Breast epithelium (tissue), 4 donors: ENCODE measurements at regions not wholly inside any gene's neighbourhood (a gene's known extent, or its start where the extent isn't known, plus 50 kb on each side); places are given as distances from the start of the nearest gene placed in this dataset.

ENCODE experiments used
- DNase-seq, 2 donors: peaks; one replicate each; pipeline ENCODE4 v3.0.0-alpha.2; 2019; ENCODE audit warnings: low spot score in 2 of 2
- H3K27ac ChIP-seq, 2 donors: fragments of 200-600 bp; sonication (generic) in 1 of 2; one replicate each; pipeline ENCODE4 v1.5.1; 2016 to 2019; ENCODE audit warnings: mild to moderate bottlenecking in 1 of 2
- H3K27me3 ChIP-seq, 2 donors: fragments of 200-600 bp; sonication (generic) in 1 of 2; one replicate each; pipeline versions ENCODE4 v1.5.1 to v1.6.0; 2017 to 2019; ENCODE audit warnings: control low read depth in 1 of 2, mild to moderate bottlenecking in 1 of 2
- H3K36me3 ChIP-seq: fragments of 200-600 bp; one replicate; pipeline ENCODE4 v1.5.1; 2019
- H3K4me1 ChIP-seq, 2 donors: fragments of 200-600 bp; sonication (generic); one replicate each; pipeline ENCODE4 v1.5.1; 2016 to 2019; ENCODE audit warnings: control low read depth in 1 of 2
- H3K4me3 ChIP-seq, 3 donors: fragments of 200-600 bp; sonication (generic); 1 replicate in 2 of 3; 2 replicates in 1 of 3; pipeline ENCODE4 v1.5.1; 2016 to 2019; ENCODE audit warnings: mild to moderate bottlenecking in 3 of 3, moderate library complexity in 2 of 3
- H3K9me3 ChIP-seq, 2 donors: fragments of 200-600 bp; sonication (generic) in 1 of 2; one replicate each; pipeline ENCODE4 v1.5.1; 2016 to 2019; ENCODE audit warnings: control low read depth in 1 of 2
- POLR2A ChIP-seq: fragments of 450-650 bp; IDR thresholded peaks from one replicate; pipeline ENCODE4 v1.6.1; 2016; ENCODE audit warnings: antibody characterized with exemption, mild to moderate bottlenecking, moderate library complexity
- POLR2AphosphoS5 ChIP-seq, 3 donors: sonication (generic); formaldehyde crosslinking; IDR thresholded peaks; one replicate each; pipeline ENCODE4 v1.6.1; 2017; ENCODE audit warnings: antibody characterized with exemption in 3 of 3
- intact Hi-C: fragments of 100-400 bp; cut with DNase I; formaldehyde crosslinking; loops from one replicate; pipeline ENCODE4 v1.15.1; 2023; ENCODE audit warnings: low total_unique reads
- TF ChIP-seq, protein P1 (sequence below), 3 donors: fragments of 450-650 bp; IDR thresholded peaks; one replicate each; pipeline ENCODE4 v1.5.1; 2016 to 2017; ENCODE audit warnings: antibody characterized with exemption in 3 of 3, mild to moderate bottlenecking in 3 of 3, moderate library complexity in 3 of 3

DNA sequence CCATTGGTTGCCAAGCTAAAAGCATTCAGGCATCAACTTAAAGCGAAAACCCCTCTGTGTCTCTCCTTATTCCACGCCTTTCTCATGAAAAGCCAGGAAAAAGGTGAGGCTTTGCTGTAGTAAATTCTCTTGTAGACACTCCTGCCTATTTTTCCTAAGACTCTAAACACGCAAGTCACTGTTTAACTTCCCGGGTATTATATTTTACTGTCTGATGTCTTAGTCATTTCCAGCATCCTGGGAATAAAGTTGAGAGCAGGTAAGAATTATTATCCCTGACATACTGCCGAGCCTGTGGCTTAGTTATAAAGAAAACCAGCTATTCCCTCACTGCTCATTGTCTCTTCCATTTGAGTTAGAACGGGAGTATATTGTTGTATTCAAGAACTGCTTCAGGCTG lies 112.4 kb upstream of the GATA6 start:
- Histone ChIP-seq H3K36me3 (no peaks in the 10 kb centered on the region), H3K27me3 (no peaks in the 10 kb centered on the region), H3K9me3 (no peaks in the 10 kb centered on the region), H3K27ac (no peak overlapping the region), H3K4me3 (no peak overlapping the region), H3K4me1 (no peaks in the 10 kb centered on the region)
- intact Hi-C loops, result no loop called here
- TF ChIP-seq POLR2A, result no peak
- TF ChIP-seq, protein P1, sequence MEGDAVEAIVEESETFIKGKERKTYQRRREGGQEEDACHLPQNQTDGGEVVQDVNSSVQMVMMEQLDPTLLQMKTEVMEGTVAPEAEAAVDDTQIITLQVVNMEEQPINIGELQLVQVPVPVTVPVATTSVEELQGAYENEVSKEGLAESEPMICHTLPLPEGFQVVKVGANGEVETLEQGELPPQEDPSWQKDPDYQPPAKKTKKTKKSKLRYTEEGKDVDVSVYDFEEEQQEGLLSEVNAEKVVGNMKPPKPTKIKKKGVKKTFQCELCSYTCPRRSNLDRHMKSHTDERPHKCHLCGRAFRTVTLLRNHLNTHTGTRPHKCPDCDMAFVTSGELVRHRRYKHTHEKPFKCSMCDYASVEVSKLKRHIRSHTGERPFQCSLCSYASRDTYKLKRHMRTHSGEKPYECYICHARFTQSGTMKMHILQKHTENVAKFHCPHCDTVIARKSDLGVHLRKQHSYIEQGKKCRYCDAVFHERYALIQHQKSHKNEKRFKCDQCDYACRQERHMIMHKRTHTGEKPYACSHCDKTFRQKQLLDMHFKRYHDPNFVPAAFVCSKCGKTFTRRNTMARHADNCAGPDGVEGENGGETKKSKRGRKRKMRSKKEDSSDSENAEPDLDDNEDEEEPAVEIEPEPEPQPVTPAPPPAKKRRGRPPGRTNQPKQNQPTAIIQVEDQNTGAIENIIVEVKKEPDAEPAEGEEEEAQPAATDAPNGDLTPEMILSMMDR (IDR thresholded peaks at IDR 0.05), result no peak
- no peak for TF ChIP-seq POLR2AphosphoS5 (IDR thresholded peaks at IDR 0.05)
- no peak for DNase-seq

DNA sequence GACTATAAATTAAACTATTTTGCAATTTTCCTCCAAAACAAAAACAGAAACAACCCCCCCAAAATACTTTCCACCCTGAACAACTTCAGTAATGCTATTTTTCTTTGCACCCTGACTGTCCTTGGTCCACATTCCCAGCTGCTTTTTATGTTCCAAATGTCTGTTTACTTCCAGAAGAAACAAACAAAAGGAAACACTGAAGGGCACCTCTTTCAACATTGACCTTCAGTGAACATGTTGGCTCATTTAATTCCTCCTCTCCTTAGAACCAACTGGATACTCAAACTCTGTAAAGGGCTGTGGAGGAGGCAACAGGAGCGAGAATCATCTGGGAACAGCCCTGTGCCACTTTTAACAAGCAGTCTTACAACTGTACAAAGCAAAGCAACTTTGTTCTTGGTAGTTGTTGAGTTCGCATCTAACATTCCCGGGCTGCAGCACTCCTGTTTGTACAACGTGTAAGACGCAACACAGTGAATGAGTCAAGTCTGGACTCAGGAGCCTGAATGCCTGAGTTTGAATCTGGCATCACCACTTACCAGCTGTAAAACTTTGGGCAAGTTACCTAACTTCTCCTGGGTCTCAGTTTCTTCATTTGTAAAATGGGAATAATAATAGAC lies 111.4 kb upstream of the GATA6 start:
- no peak for TF ChIP-seq POLR2A
- no peak for TF ChIP-seq POLR2AphosphoS5 (IDR thresholded peaks at IDR 0.05)
- TF ChIP-seq, protein P1 (IDR thresholded peaks at IDR 0.05), result no peak
- Histone ChIP-seq H3K27me3 (no peaks in the 10 kb centered on the region), H3K4me3 (no peak overlapping the region), H3K9me3 (no peaks in the 10 kb centered on the region), H3K27ac (no peak overlapping the region), H3K4me1 (no peaks in the 10 kb centered on the region), H3K36me3 (no peaks in the 10 kb centered on the region)
- intact Hi-C loops, result no loop called here
- no peak for DNase-seq

DNA sequence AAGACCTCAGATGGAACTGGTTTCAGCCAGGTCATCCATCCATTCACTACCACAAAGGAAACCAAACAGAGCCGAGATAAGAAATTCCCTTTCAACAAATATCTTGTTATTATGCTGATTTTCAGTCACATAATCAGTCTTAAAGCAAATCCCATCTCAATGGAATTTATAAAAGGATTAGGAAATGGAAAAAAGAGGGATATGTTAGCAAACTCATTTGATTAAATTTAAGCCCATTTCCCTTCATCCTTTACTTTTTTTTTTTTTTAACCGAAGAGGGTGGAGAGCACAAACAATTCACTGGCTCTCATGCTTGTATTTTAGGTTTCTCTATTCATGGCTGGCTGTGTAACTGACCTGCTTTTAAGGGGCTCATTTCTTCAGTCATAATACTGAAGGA lies 109.0 kb upstream of the GATA6 start:
- DNase-seq, result no peak
- H3K27me3 ChIP-seq, result no peaks in the 10 kb centered on the region
- no peaks in the 10 kb centered on the region for H3K4me1 ChIP-seq
- no peak overlapping the region for H3K4me3 ChIP-seq
- H3K36me3 ChIP-seq, result no peaks in the 10 kb centered on the region
- H3K9me3 ChIP-seq, result no peaks in the 10 kb centered on the region
- TF ChIP-seq POLR2AphosphoS5 (IDR thresholded peaks at IDR 0.05), result no peak
- no peak for TF ChIP-seq POLR2A
- TF ChIP-seq, protein P1 (IDR thresholded peaks at IDR 0.05), result no peak
- H3K27ac ChIP-seq, result no peak overlapping the region
- intact Hi-C loops, result loop anchor here (5.0 kb wide), 1 partner anchor 77 kb away; no protein-coding TSS in a partner anchor

DNA sequence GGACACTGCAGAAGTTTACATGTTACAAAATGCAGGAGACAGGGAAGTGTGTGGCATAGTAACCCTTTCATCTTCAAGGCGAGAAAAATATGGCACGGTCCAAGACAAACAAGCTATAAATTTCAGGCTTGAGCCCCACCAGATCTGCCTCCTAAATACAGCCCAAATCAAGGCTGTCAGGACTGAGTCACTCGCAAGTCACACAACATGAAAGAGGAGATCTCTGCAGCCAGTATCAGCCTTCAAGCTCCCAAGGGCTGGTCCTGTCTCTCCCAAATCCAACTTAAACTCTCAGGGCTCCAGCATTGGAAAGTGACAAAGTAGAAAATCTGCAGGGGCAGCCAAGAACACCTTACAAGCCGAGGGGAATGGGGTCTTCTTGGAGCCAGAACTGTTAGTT lies 106.3 kb upstream of the GATA6 start:
- Histone ChIP-seq H3K9me3 (no peaks in the 10 kb centered on the region), H3K27me3 (no peaks in the 10 kb centered on the region), H3K4me1 (no peaks in the 10 kb centered on the region), H3K27ac (no peak overlapping the region), H3K4me3 (no peak overlapping the region), H3K36me3 (no peaks in the 10 kb centered on the region)
- TF ChIP-seq, protein P1 (IDR thresholded peaks at IDR 0.05), result no peak
- TF ChIP-seq POLR2A (no peak), POLR2AphosphoS5 (IDR thresholded peaks at IDR 0.05) (no peak)
- DNase-seq, result no peak
- intact Hi-C loops, result loop anchor here (5.0 kb wide), 1 partner anchor 74 kb away; no protein-coding TSS in a partner anchor

DNA sequence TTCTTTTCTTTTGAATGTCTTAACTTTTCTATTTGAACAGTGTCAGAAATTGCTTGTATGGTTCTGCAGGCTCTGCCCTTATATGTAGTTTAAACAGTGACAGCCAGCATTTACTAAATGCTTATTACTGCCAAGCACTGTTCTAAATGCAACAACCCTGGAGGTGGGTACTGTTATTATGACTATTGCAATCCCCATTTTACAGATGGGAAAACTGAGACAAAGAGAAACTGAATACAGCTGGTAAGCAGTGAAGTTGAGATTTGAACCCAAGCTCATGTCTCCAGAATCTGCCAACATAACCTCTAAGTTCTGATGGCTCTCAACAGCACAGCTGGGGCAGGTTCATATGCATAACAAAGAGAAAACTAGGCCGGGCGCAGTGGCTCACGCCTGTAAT lies 105.7 kb upstream of the GATA6 start:
- intact Hi-C loops, result loop anchor here (5.0 kb wide), 1 partner anchor 74 kb away; no protein-coding TSS in a partner anchor

More for the DNA sequence above, 105.7 kb upstream of the GATA6 start:
- no peak overlapping the region for H3K27ac ChIP-seq
- no peak for DNase-seq
- no peaks in the 10 kb centered on the region for H3K9me3 ChIP-seq
- H3K4me1 ChIP-seq, result no peaks in the 10 kb centered on the region
- H3K36me3 ChIP-seq, result no peaks in the 10 kb centered on the region
- no peaks in the 10 kb centered on the region for H3K27me3 ChIP-seq
- H3K4me3 ChIP-seq, result no peak overlapping the region
- no peak for TF ChIP-seq POLR2A
- TF ChIP-seq, protein P1 (IDR thresholded peaks at IDR 0.05), result no peak
- TF ChIP-seq POLR2AphosphoS5 (IDR thresholded peaks at IDR 0.05), result no peak
